HEK293 (cell line): ENCODE measurements at regions not wholly inside any gene's neighbourhood (a gene's known extent, or its start where the extent isn't known, plus 50 kb on each side); places are given as distances from the start of the nearest gene placed in this dataset.

ENCODE experiments used
- CTCF ChIA-PET: fragments of 350-600 bp; formaldehyde crosslinking; extraction: SDS; loops from one replicate; lab custom pipeline; 2021; ENCODE audit warnings: antibody characterized with exemption; lab: Yijun Ruan, JAX
- POLR2A ChIA-PET: fragments of 300-600 bp; formaldehyde crosslinking; extraction: SDS; loops from one replicate; lab custom pipeline; 2020; ENCODE audit warnings: antibody characterized with exemption, inconsistent platforms; lab: Yijun Ruan, JAX
- H3K27ac ChIP-seq: fragments of 200-500 bp; sonication (Bioruptor generic); 2 replicates; pipeline ENCODE4 v1.5.1; 2014; ENCODE audit warnings: low read depth, low read length, control low read depth, inconsistent platforms; ENCODE audit errors: extremely low read depth
- H3K36me3 ChIP-seq, 2 experiments: fragments of 200-500 bp in 1 of 2; sonication (Bioruptor generic) in 1 of 2; 1 replicate in 1 of 2; 2 replicates in 1 of 2; pipeline ENCODE4 v1.5.1; 2014 to 2017; ENCODE audit warnings: inconsistent platforms in 2 of 2, low read length in 2 of 2; ENCODE audit not compliant: control insufficient read depth in 2 of 2, insufficient read depth in 1 of 2
- H3K4me1 ChIP-seq: fragments of 200-500 bp; sonication (Bioruptor generic); 2 replicates; pipeline ENCODE4 v1.5.1; 2014; ENCODE audit warnings: mild to moderate bottlenecking, low read length, inconsistent platforms; ENCODE audit not compliant: control insufficient read depth, insufficient read depth
- H3K4me3 ChIP-seq: 2 replicates; pipeline ENCODE4 v1.5.1; 2011; ENCODE audit warnings: low read depth, mild to moderate bottlenecking, control low read depth, low read length, moderate library complexity
- H3K9me3 ChIP-seq: fragments of 200-500 bp; sonication (Bioruptor generic); 2 replicates; pipeline ENCODE4 v1.5.1; 2014; ENCODE audit warnings: low read depth, low read length, inconsistent platforms; ENCODE audit not compliant: control insufficient read depth, insufficient read depth
- GLI2 ChIP-seq: fragments of 450-650 bp; formaldehyde crosslinking; IDR thresholded peaks from 2 replicates; pipeline ENCODE4; 2017; ENCODE audit warnings: missing biosample characterization, missing genetic modification characterization, low read depth, borderline replicate concordance
- HOXD13 ChIP-seq: sonication (generic); formaldehyde crosslinking; IDR thresholded peaks from 2 replicates; pipeline ENCODE4 v1.8.0; 2022; ENCODE audit warnings: missing genetic modification reagents, borderline replicate concordance
- KLF7 ChIP-seq: fragments of 450-650 bp; formaldehyde crosslinking; IDR thresholded peaks from 2 replicates; pipeline ENCODE4 v1.5.1; 2016; ENCODE audit warnings: missing biosample characterization, missing genetic modification characterization, borderline replicate concordance
- REPIN1 ChIP-seq: fragments of 450-650 bp; formaldehyde crosslinking; IDR thresholded peaks from 2 replicates; pipeline ENCODE4 v1.5.1; 2017; ENCODE audit warnings: missing biosample characterization, missing genetic modification characterization, low read depth
- SP7 ChIP-seq: fragments of 450-650 bp; formaldehyde crosslinking; IDR thresholded peaks from 2 replicates; pipeline ENCODE4 v1.5.1; 2016; ENCODE audit warnings: missing biosample characterization, missing genetic modification characterization
- ZBTB17 ChIP-seq: fragments of 450-650 bp; formaldehyde crosslinking; IDR thresholded peaks from 2 replicates; pipeline ENCODE4 v1.5.1; 2016; ENCODE audit warnings: missing biosample characterization, missing genetic modification characterization
- ZBTB21 ChIP-seq: fragments of 450-650 bp; formaldehyde crosslinking; IDR thresholded peaks from 2 replicates; pipeline ENCODE4 v1.5.1; 2017; ENCODE audit warnings: missing biosample characterization, missing genetic modification characterization
- ZEB2 ChIP-seq: fragments of 450-650 bp; formaldehyde crosslinking; IDR thresholded peaks from 2 replicates; pipeline ENCODE4 v1.5.1; 2016; ENCODE audit warnings: missing biosample characterization, missing genetic modification characterization
- ZFP41 ChIP-seq: fragments of 450-650 bp; formaldehyde crosslinking; IDR thresholded peaks from 2 replicates; pipeline ENCODE4 v1.5.1; 2016; ENCODE audit warnings: missing biosample characterization, missing genetic modification characterization, borderline replicate concordance
- ZNF157 ChIP-seq: fragments of 450-650 bp; formaldehyde crosslinking; IDR thresholded peaks from 2 replicates; pipeline ENCODE4 v1.5.1; 2016; ENCODE audit warnings: missing biosample characterization, missing genetic modification characterization
- ZNF19 ChIP-seq: fragments of 450-650 bp; formaldehyde crosslinking; IDR thresholded peaks from 2 replicates; pipeline ENCODE4; 2016; ENCODE audit warnings: missing biosample characterization, missing genetic modification characterization, low read depth
- ZNF248 ChIP-seq: fragments of 450-650 bp; formaldehyde crosslinking; IDR thresholded peaks from 2 replicates; pipeline ENCODE4 v1.5.1; 2017; ENCODE audit warnings: missing biosample characterization, missing genetic modification characterization
- ZNF335 ChIP-seq: fragments of 450-650 bp; formaldehyde crosslinking; conservative IDR thresholded peaks from 2 replicates; pipeline ENCODE4 v1.5.1; 2016; ENCODE audit warnings: missing biosample characterization, missing genetic modification characterization
- ZNF354C ChIP-seq: fragments of 450-650 bp; formaldehyde crosslinking; IDR thresholded peaks from 2 replicates; pipeline ENCODE4 v1.5.1; 2016; ENCODE audit warnings: missing biosample characterization, missing genetic modification characterization, low read depth, borderline replicate concordance
- ZNF391 ChIP-seq: fragments of 450-650 bp; formaldehyde crosslinking; IDR thresholded peaks from 2 replicates; pipeline ENCODE4 v1.5.1; 2016; ENCODE audit warnings: low read depth, missing biosample characterization, missing genetic modification characterization, borderline replicate concordance
- ZNF558 ChIP-seq: fragments of 450-650 bp; formaldehyde crosslinking; IDR thresholded peaks from 2 replicates; pipeline ENCODE4 v1.5.1; 2016; ENCODE audit warnings: missing biosample characterization, missing genetic modification characterization
- ZNF560 ChIP-seq: fragments of 450-650 bp; formaldehyde crosslinking; IDR thresholded peaks from 2 replicates; pipeline ENCODE4 v1.5.1; 2017; ENCODE audit warnings: missing biosample characterization, missing genetic modification characterization, borderline replicate concordance
- ZNF585B ChIP-seq: fragments of 450-650 bp; formaldehyde crosslinking; IDR thresholded peaks from 2 replicates; pipeline ENCODE4 v1.5.1; 2016; ENCODE audit warnings: missing biosample characterization, missing genetic modification characterization
- ZNF624 ChIP-seq: fragments of 450-650 bp; formaldehyde crosslinking; IDR thresholded peaks from 2 replicates; pipeline ENCODE4 v1.5.1; 2017; ENCODE audit warnings: missing biosample characterization, missing genetic modification characterization
- ZNF654 ChIP-seq: fragments of 450-650 bp; formaldehyde crosslinking; IDR thresholded peaks from 2 replicates; pipeline ENCODE4 v1.5.1; 2016; ENCODE audit warnings: low read depth, missing biosample characterization, missing genetic modification characterization
- ZNF707 ChIP-seq: fragments of 450-650 bp; formaldehyde crosslinking; IDR thresholded peaks from 2 replicates; pipeline ENCODE4 v1.5.1; 2016; ENCODE audit warnings: missing biosample characterization, missing genetic modification characterization
- ZXDB ChIP-seq: fragments of 450-650 bp; formaldehyde crosslinking; IDR thresholded peaks from 2 replicates; pipeline ENCODE4 v1.5.1; 2016; ENCODE audit warnings: missing biosample characterization, missing genetic modification characterization
- TF ChIP-seq, protein P1 (sequence below): fragments of 450-650 bp; IDR thresholded peaks from 2 replicates; pipeline ENCODE4 v1.5.1; 2018; ENCODE audit warnings: missing biosample characterization, missing genetic modification characterization
- TF ChIP-seq, protein P2 (sequence below): fragments of 450-650 bp; formaldehyde crosslinking; IDR thresholded peaks from 2 replicates; pipeline ENCODE4 v1.5.1; 2016; ENCODE audit warnings: missing biosample characterization, missing genetic modification characterization
- TF ChIP-seq, protein P3 (sequence below): fragments of 450-650 bp; formaldehyde crosslinking; IDR thresholded peaks from 2 replicates; pipeline ENCODE4 v1.5.1; 2016; ENCODE audit warnings: missing biosample characterization, missing genetic modification characterization, borderline replicate concordance
- TF ChIP-seq, protein P4 (sequence below): fragments of 450-650 bp; formaldehyde crosslinking; IDR thresholded peaks from 2 replicates; pipeline ENCODE4 v1.5.1; 2016; ENCODE audit warnings: missing biosample characterization, missing genetic modification characterization
- TF ChIP-seq, protein P5 (sequence below): fragments of 450-650 bp; formaldehyde crosslinking; IDR thresholded peaks from 2 replicates; pipeline ENCODE4 v1.5.1; 2017; ENCODE audit warnings: missing biosample characterization, mild to moderate bottlenecking, missing genetic modification characterization, moderate library complexity

DNA sequence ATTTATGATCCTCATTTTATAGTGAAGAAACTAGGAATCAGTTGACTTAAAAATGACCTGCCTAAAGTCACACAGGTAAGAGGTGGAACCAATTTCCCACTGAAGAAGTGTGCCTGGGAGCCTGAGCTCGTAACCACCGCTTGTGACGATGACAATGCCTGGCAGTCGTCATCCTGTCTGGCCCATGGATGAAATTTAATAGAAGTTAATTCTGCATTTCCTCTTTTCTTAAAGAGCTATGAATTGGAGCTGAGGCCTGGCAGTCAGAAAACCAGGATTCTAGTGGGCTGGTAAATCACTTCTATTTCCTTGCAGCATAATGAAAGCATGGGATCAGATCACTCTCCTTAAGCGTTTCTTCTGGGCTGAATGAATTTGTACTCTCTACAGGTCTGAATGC is 200.0 kb upstream of the SGK1 start:
- H3K27ac ChIP-seq: no peak overlapping the region
- ChIA-PET POLR2A (no interaction called here), CTCF (interaction anchor here (1.1 kb wide), 1 partner anchor 344 kb away, joined by 3 read pairs; no protein-coding TSS in a partner anchor)
- peaks cover 5% of the 10 kb centered on the region; the same call in 1 of the 2 replicates for H3K4me1 ChIP-seq
- H3K9me3 ChIP-seq: no peaks in the 10 kb centered on the region
- TF ChIP-seq ZNF19 (tag by site-specific recombination): no peak
- TF ChIP-seq ZNF248: no peak
- no peak for TF ChIP-seq ZBTB21 (tag by site-specific recombination)
- no peak for TF ChIP-seq ZNF560 (tag by site-specific recombination)
- no peak for TF ChIP-seq ZNF654 (tag by site-specific recombination)
- TF ChIP-seq, protein P1, sequence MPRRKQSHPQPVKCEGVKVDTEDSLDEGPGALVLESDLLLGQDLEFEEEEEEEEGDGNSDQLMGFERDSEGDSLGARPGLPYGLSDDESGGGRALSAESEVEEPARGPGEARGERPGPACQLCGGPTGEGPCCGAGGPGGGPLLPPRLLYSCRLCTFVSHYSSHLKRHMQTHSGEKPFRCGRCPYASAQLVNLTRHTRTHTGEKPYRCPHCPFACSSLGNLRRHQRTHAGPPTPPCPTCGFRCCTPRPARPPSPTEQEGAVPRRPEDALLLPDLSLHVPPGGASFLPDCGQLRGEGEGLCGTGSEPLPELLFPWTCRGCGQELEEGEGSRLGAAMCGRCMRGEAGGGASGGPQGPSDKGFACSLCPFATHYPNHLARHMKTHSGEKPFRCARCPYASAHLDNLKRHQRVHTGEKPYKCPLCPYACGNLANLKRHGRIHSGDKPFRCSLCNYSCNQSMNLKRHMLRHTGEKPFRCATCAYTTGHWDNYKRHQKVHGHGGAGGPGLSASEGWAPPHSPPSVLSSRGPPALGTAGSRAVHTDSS: no peak
- H3K36me3 ChIP-seq: no peaks in the 10 kb centered on the region
- H3K4me3 ChIP-seq: no peak overlapping the region

DNA sequence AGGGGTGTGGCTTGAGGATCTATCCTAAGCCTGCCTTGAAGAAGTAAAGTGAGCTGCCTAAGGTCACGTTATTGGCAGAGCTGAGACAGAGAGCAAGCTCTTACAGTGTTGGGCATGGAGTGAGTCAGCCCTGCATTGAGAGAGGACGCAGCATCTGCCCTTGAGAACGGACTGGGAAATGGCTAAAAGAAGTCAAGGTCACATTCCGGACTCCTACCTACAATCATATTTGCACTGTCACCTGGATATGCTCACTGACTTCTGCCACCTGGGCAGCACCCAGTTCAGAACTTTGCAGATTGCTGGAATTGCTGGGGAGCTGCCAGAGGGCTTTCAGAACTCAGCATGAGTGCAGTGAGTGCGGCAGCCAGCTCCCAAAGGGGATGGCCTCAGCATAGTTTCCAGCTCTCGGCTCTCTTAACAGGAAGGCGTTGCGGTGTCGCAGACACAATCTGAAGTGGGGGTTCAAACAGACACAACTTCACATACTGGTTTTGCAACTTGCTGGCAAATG is 199.3 kb upstream of the SGK1 start:
- CTCF ChIA-PET: interaction anchor here (0.9 to 1.1 kb wide), 2 partner anchors 12 to 343 kb away, joined by 3 to 5 read pairs; no protein-coding TSS in a partner anchor
- Histone ChIP-seq H3K4me1 (peaks cover 5% of the 10 kb centered on the region; the same call in 1 of the 2 replicates), H3K4me3 (peak overlapping the region; percentile 11), H3K36me3 (no peaks in the 10 kb centered on the region), H3K27ac (peak overlapping the region; percentile 19; the same call in 1 of the 2 replicates), H3K9me3 (no peaks in the 10 kb centered on the region)
- POLR2A ChIA-PET: no interaction called here
- no peak for TF ChIP-seq ZNF624 (tag by site-specific recombination)
- no peak for TF ChIP-seq KLF7 (tag by site-specific recombination)
- no peak for TF ChIP-seq ZFP41
- TF ChIP-seq ZXDB (tag by site-specific recombination): no peak
- TF ChIP-seq ZNF707 (tag by site-specific recombination): no peak
- TF ChIP-seq, protein P2, sequence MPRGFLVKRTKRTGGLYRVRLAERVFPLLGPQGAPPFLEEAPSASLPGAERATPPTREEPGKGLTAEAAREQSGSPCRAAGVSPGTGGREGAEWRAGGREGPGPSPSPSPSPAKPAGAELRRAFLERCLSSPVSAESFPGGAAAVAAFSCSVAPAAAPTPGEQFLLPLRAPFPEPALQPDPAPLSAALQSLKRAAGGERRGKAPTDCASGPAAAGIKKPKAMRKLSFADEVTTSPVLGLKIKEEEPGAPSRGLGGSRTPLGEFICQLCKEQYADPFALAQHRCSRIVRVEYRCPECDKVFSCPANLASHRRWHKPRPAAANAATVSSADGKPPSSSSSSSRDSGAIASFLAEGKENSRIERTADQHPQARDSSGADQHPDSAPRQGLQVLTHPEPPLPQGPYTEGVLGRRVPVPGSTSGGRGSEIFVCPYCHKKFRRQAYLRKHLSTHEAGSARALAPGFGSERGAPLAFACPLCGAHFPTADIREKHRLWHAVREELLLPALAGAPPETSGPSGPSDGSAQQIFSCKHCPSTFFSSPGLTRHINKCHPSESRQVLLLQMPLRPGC (tag by site-specific recombination): no peak
- TF ChIP-seq ZNF354C (tag by site-specific recombination): no peak
- no peak for TF ChIP-seq ZNF654 (tag by site-specific recombination)
- TF ChIP-seq ZNF560 (tag by site-specific recombination): no peak
- TF ChIP-seq ZEB2 (tag by site-specific recombination): no peak
- TF ChIP-seq ZNF585B (tag by site-specific recombination): no peak
- peak; percentile 79 for TF ChIP-seq ZBTB17
- TF ChIP-seq, protein P3, sequence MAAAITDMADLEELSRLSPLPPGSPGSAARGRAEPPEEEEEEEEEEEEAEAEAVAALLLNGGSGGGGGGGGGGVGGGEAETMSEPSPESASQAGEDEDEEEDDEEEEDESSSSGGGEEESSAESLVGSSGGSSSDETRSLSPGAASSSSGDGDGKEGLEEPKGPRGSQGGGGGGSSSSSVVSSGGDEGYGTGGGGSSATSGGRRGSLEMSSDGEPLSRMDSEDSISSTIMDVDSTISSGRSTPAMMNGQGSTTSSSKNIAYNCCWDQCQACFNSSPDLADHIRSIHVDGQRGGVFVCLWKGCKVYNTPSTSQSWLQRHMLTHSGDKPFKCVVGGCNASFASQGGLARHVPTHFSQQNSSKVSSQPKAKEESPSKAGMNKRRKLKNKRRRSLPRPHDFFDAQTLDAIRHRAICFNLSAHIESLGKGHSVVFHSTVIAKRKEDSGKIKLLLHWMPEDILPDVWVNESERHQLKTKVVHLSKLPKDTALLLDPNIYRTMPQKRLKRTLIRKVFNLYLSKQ (tag by site-specific recombination): no peak
- no peak for TF ChIP-seq ZNF558 (tag by site-specific recombination)
- TF ChIP-seq HOXD13 (CRISPR knock-in tag): no peak
- no peak for TF ChIP-seq GLI2
- TF ChIP-seq SP7: peak; percentile 18; the same call in 1 of the 2 replicates
- TF ChIP-seq, protein P4, sequence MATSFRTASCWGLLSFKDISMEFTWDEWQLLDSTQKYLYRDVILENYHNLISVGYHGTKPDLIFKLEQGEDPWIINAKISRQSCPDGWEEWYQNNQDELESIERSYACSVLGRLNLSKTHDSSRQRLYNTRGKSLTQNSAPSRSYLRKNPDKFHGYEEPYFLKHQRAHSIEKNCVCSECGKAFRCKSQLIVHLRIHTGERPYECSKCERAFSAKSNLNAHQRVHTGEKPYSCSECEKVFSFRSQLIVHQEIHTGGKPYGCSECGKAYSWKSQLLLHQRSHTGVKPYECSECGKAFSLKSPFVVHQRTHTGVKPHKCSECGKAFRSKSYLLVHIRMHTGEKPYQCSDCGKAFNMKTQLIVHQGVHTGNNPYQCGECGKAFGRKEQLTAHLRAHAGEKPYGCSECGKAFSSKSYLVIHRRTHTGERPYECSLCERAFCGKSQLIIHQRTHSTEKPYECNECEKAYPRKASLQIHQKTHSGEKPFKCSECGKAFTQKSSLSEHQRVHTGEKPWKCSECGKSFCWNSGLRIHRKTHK (tag by site-specific recombination): no peak
- TF ChIP-seq, protein P5, sequence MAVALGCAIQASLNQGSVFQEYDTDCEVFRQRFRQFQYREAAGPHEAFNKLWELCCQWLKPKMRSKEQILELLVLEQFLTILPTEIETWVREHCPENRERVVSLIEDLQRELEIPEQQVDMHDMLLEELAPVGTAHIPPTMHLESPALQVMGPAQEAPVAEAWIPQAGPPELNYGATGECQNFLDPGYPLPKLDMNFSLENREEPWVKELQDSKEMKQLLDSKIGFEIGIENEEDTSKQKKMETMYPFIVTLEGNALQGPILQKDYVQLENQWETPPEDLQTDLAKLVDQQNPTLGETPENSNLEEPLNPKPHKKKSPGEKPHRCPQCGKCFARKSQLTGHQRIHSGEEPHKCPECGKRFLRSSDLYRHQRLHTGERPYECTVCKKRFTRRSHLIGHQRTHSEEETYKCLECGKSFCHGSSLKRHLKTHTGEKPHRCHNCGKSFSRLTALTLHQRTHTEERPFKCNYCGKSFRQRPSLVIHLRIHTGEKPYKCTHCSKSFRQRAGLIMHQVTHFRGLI (tag by site-specific recombination): 0 out of 2 replicates have a peak, but pooled peaks have one; percentile 22
- peak; percentile 84 for TF ChIP-seq ZNF335 (tag by site-specific recombination)
- no peak for TF ChIP-seq REPIN1
- TF ChIP-seq ZNF157: no peak
- TF ChIP-seq ZNF391: no peak
